ENCODE measurements at regions not wholly inside any gene's neighbourhood (a gene's known extent, or its start where the extent isn't known, plus 50 kb on each side); places are given as distances from the start of the nearest gene placed in this dataset.
A peak's percentile ranks its signal among the peaks of the same experiment; 100 is the strongest.

DNA sequence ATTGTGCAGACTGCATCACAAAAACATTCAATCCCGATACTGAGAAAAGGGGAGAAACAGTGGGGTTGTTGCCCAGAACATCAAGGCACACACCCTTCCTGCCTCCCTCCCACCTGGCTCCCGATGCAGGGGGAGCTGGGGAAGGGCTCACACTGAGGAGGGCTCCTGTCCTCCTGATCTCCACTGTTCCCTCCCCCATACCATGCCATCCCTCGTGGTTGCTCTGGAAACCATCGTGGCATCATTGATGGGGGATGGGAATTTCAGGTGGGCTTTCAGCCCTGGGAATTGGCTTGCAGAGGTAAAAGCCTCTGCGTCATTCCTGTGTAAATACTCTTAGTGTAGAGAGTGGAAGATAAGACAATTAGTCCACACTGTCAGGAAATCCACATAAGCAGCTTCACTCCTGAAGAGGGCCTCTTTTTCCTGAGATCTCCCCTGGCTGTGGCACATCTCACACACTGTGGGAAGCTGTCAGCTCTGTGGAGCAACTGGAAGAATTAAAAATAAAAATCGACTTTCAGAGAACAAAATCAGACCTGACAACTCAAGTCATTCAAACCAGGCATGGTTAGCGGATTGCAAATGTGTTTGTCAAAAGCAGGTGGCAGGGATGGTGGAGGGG lies 176.0 kb downstream of the CHST1 start:
- ATAC-seq: no peak
- TF ChIP-seq CSDC2 (CRISPR knock-in tag; IDR thresholded peaks at IDR 0.05): no peak

DNA sequence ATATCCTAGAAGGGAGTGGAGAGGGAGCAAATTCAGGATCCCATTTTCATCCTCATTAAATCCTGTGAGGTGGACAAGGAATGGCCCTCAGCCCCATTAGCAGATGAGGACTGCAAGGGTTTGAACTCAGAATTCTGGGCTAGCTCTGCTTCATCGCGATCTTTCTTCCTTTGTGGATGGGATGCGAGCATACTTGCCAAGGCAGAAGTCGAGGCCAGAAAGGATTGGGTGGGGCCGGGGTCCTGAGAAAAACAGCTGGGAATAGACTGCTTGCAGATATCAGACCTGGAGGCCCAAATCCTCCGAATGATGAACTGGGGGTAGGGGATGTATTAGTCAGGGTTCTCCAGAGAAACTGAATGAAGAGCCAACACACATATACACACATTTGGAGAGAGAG lies 179.0 kb downstream of the CHST1 start:
- ATAC-seq: no peak
- TF ChIP-seq RARB (CRISPR knock-in tag; IDR thresholded peaks at IDR 0.05) (no peak), GLIS3 (CRISPR knock-in tag; IDR thresholded peaks at IDR 0.05) (no peak), OSR1 (CRISPR knock-in tag; IDR thresholded peaks at IDR 0.05) (no peak), ISL1 (CRISPR knock-in tag; IDR thresholded peaks at IDR 0.05) (no peak), ZNF70 (CRISPR knock-in tag; IDR thresholded peaks at IDR 0.05) (no peak), TCF4 (CRISPR knock-in tag; IDR thresholded peaks at IDR 0.05; ENCODE audit: borderline replicate concordance) (no peak), PATZ1 (CRISPR knock-in tag; IDR thresholded peaks at IDR 0.05; ENCODE audit: borderline replicate concordance) (no peak), ARNTL (CRISPR knock-in tag; IDR thresholded peaks at IDR 0.05; ENCODE audit: borderline replicate concordance, low read depth) (no peak), ESRRG (CRISPR knock-in tag; IDR thresholded peaks at IDR 0.05) (no peak), PPARA (CRISPR knock-in tag; IDR thresholded peaks at IDR 0.05; ENCODE audit: borderline replicate concordance) (no peak)

- TF ChIP-seq ISL1 (CRISPR knock-in tag; IDR thresholded peaks at IDR 0.05): no peak
- no peak for TF ChIP-seq ZFP3 (CRISPR knock-in tag; IDR thresholded peaks at IDR 0.05)
- no peak for TF ChIP-seq CSDC2 (CRISPR knock-in tag; IDR thresholded peaks at IDR 0.05)
- TF ChIP-seq, protein P1, sequence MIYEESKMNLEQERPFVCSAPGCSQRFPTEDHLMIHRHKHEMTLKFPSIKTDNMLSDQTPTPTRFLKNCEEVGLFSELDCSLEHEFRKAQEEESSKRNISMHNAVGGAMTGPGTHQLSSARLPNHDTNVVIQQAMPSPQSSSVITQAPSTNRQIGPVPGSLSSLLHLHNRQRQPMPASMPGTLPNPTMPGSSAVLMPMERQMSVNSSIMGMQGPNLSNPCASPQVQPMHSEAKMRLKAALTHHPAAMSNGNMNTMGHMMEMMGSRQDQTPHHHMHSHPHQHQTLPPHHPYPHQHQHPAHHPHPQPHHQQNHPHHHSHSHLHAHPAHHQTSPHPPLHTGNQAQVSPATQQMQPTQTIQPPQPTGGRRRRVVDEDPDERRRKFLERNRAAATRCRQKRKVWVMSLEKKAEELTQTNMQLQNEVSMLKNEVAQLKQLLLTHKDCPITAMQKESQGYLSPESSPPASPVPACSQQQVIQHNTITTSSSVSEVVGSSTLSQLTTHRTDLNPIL (CRISPR knock-in tag; IDR thresholded peaks at IDR 0.05; ENCODE audit: low read depth): no peak
- no peak for TF ChIP-seq OSR1 (CRISPR knock-in tag; IDR thresholded peaks at IDR 0.05)
- TF ChIP-seq ZNF70 (CRISPR knock-in tag; IDR thresholded peaks at IDR 0.05): no peak
- no peak for TF ChIP-seq PPARA (CRISPR knock-in tag; IDR thresholded peaks at IDR 0.05; ENCODE audit: borderline replicate concordance)
- TF ChIP-seq, protein P2, sequence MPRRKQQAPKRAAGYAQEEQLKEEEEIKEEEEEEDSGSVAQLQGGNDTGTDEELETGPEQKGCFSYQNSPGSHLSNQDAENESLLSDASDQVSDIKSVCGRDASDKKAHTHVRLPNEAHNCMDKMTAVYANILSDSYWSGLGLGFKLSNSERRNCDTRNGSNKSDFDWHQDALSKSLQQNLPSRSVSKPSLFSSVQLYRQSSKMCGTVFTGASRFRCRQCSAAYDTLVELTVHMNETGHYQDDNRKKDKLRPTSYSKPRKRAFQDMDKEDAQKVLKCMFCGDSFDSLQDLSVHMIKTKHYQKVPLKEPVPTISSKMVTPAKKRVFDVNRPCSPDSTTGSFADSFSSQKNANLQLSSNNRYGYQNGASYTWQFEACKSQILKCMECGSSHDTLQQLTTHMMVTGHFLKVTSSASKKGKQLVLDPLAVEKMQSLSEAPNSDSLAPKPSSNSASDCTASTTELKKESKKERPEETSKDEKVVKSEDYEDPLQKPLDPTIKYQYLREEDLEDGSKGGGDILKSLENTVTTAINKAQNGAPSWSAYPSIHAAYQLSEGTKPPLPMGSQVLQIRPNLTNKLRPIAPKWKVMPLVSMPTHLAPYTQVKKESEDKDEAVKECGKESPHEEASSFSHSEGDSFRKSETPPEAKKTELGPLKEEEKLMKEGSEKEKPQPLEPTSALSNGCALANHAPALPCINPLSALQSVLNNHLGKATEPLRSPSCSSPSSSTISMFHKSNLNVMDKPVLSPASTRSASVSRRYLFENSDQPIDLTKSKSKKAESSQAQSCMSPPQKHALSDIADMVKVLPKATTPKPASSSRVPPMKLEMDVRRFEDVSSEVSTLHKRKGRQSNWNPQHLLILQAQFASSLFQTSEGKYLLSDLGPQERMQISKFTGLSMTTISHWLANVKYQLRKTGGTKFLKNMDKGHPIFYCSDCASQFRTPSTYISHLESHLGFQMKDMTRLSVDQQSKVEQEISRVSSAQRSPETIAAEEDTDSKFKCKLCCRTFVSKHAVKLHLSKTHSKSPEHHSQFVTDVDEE (CRISPR knock-in tag; IDR thresholded peaks at IDR 0.05): no peak
- 0 out of 3 replicates have a peak, but pooled peaks have one; percentile 18 for ATAC-seq
Observed at GRCh38 chr11:45485070-45485707, 180.2 kb downstream of the CHST1 start.

DNA sequence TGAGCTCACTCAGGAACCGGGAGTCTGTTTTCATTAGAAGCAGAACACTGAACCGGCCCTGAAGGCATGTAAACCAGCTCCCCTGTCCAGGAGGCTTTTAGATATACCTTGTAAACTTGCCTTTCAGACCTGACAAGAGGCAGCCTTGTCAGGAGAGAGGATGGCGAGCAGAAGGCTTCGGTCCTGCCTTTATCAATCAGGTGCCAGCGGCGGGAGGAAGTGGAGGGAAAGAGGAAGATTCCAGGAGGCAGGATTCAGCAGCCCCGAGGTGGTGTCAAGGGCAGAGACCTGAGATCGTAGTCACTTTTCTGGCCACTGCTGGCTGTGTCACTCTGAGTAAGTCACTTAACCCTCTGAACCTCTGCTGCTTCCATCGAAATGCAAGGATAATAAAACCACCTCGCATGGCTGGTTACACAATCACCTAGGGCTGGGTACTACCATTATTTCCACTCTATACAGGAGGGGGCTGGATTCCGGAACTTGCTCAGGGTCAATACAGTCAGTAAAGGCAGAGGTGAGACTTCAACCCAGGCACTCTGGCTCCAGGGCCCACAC lies 181.0 kb downstream of the CHST1 start:
- no peak for TF ChIP-seq SNAI2 (CRISPR knock-in tag; IDR thresholded peaks at IDR 0.05)
- no peak for TF ChIP-seq ZFP30 (CRISPR knock-in tag; IDR thresholded peaks at IDR 0.05)
- no peak for TF ChIP-seq ZNF8 (CRISPR knock-in tag; IDR thresholded peaks at IDR 0.05)

GRCh38 chr11:45483416-45483815 lies 182.0 kb downstream of the CHST1 start:
- ATAC-seq: no peak
- TF ChIP-seq ISL1 (CRISPR knock-in tag; IDR thresholded peaks at IDR 0.05): no peak

More for the DNA sequence above, 181.0 kb downstream of the CHST1 start:
- no peak for ATAC-seq

GRCh38 chr11:45482331-45482730 lies 183.1 kb downstream of the CHST1 start:
- TF ChIP-seq ZFP30 (CRISPR knock-in tag; IDR thresholded peaks at IDR 0.05) (no peak), POU6F1 (CRISPR knock-in tag; IDR thresholded peaks at IDR 0.05; ENCODE audit: borderline replicate concordance, low read depth) (no peak)
- ATAC-seq: no peak
